ENCODE measurements at regions not wholly inside any gene's neighbourhood (a gene's known extent, or its start where the extent isn't known, plus 50 kb on each side); places are given as distances from the start of the nearest gene placed in this dataset.

- no peaks in the 10 kb centered on the region for H3K4me1 Mint-ChIP-seq
- H3K27ac Mint-ChIP-seq, result no peak overlapping the region
- peaks cover 8 to 24% of the 10 kb centered on the region in 2 donors for H3K9me3 Mint-ChIP-seq
- H3K27me3 Mint-ChIP-seq, result no peaks in the 10 kb centered on the region
- DNase-seq (no peak), ATAC-seq (no peak)
- H3K4me3 Mint-ChIP-seq, result no peak overlapping the region
Measured at GRCh38 chr6:92635553-92636153, 783.7 kb downstream of the EPHA7 start.

- no peak for ATAC-seq
- H3K27me3 Mint-ChIP-seq, result no peaks in the 10 kb centered on the region
- H3K4me3 Mint-ChIP-seq, result no peak overlapping the region
- peaks cover 8 to 24% of the 10 kb centered on the region in 2 donors for H3K9me3 Mint-ChIP-seq
- no peak overlapping the region for H3K27ac Mint-ChIP-seq
- DNase-seq, result no peak
- H3K4me1 Mint-ChIP-seq, result no peaks in the 10 kb centered on the region
Measured at GRCh38 chr6:92634561-92634960, 784.8 kb downstream of the EPHA7 start.

GRCh38 chr6:92623431-92623830, 795.9 kb downstream of the EPHA7 start:
- Mint-ChIP-seq H3K9me3 (peaks cover 8 to 16% of the 10 kb centered on the region in 2 donors), H3K4me1 (no peaks in the 10 kb centered on the region), H3K4me3 (no peak overlapping the region), H3K27ac (no peak overlapping the region), H3K27me3 (no peaks in the 10 kb centered on the region)
- DNase-seq, result no peak
- no peak for ATAC-seq

GRCh38 chr6:92617721-92618120, 801.6 kb downstream of the EPHA7 start:
- peaks cover 5 to 13% of the 10 kb centered on the region in 2 donors for H3K9me3 Mint-ChIP-seq
- no peak overlapping the region for H3K27ac Mint-ChIP-seq
- H3K4me1 Mint-ChIP-seq, result no peaks in the 10 kb centered on the region
- DNase-seq (no peak), ATAC-seq (no peak)
- no peaks in the 10 kb centered on the region for H3K27me3 Mint-ChIP-seq
- no peak overlapping the region for H3K4me3 Mint-ChIP-seq

DNA sequence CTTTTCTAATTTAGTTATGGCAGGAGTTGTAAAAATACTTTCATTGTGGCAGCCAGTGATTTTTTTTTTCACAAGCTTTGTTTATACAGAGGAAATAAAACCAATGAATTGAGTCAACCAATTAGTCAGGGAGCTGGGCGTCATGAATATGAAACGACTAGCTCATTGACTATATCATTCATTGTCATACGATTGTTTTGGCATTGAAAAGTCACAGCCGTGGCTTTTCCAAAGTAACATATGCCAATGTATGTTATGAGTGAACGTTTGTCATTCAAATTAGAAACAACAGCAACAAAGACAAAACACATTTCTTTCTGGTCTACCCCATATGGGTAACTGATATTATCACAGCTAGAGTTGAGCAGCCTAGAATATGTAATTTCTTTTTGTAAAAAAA, 810.6 kb downstream of the EPHA7 start:
- H3K4me1 Mint-ChIP-seq, result no peaks in the 10 kb centered on the region
- H3K27me3 Mint-ChIP-seq, result no peaks in the 10 kb centered on the region
- H3K9me3 Mint-ChIP-seq, result peaks cover 13 to 19% of the 10 kb centered on the region in 2 donors
- ATAC-seq (no peak), DNase-seq (no peak)
- H3K4me3 Mint-ChIP-seq, result no peak overlapping the region
- no peak overlapping the region for H3K27ac Mint-ChIP-seq

- H3K27me3 Mint-ChIP-seq, result no peaks in the 10 kb centered on the region
- no peaks in the 10 kb centered on the region for H3K4me1 Mint-ChIP-seq
- no peak overlapping the region for H3K27ac Mint-ChIP-seq
- H3K4me3 Mint-ChIP-seq, result no peak overlapping the region
- DNase-seq, result no peak
- ATAC-seq, result no peak
- H3K9me3 Mint-ChIP-seq, result no peaks in the 10 kb centered on the region
Measured at GRCh38 chr6:92593201-92593600, 826.2 kb downstream of the EPHA7 start.

DNA sequence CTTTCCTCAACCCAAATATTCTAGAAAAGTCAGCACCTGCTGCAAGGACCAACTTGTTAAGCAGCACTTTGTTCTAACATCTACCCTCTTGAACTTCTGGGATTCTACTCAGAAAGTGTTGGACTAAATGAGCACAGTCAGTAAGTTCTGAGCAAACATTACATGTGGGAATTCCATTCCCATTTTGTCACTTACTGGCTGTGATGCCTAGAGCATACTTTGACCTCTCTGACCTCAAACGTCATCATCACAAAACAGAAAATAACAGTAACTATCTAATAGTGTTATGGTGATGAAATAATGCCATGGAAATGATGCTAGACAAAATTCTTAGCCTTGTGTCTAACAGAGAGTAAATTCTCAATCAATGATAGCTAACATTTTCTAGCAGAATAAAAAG, 829.4 kb downstream of the EPHA7 start:
- no peaks in the 10 kb centered on the region for H3K9me3 Mint-ChIP-seq
- H3K27me3 Mint-ChIP-seq, result no peaks in the 10 kb centered on the region
- no peaks in the 10 kb centered on the region for H3K4me1 Mint-ChIP-seq
- no peak overlapping the region for H3K27ac Mint-ChIP-seq
- ATAC-seq (no peak), DNase-seq (no peak)
- H3K4me3 Mint-ChIP-seq, result no peak overlapping the region

GRCh38 chr6:92588148-92588547, 831.2 kb downstream of the EPHA7 start:
- peaks cover 0 to 5% of the 10 kb centered on the region in 2 donors for H3K9me3 Mint-ChIP-seq
- DNase-seq (no peak), ATAC-seq (no peak)
- no peak overlapping the region for H3K27ac Mint-ChIP-seq
- H3K4me3 Mint-ChIP-seq, result no peak overlapping the region
- H3K27me3 Mint-ChIP-seq, result no peaks in the 10 kb centered on the region
- no peaks in the 10 kb centered on the region for H3K4me1 Mint-ChIP-seq

DNA sequence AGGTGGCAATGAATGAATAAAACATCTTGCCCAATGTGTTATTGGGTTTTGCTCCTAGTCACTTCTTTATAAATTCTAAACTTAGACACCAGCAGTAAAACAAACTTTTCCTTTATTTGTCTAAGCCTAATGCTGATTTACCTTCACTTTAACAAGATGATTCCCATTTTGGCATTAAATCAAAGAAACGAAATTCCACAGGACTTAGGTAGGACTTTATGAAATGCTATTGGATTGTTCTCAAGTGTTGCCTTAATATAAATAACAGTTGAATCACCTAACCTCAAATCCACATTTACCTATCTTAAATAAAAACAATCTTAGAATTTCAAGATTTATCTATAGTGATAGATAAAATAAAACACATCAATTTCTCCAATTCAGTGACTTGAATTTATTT, 831.8 kb downstream of the EPHA7 start:
- Mint-ChIP-seq H3K9me3 (peaks cover 0 to 7% of the 10 kb centered on the region in 2 donors), H3K27ac (no peak overlapping the region), H3K4me1 (no peaks in the 10 kb centered on the region), H3K4me3 (no peak overlapping the region), H3K27me3 (no peaks in the 10 kb centered on the region)
- no peak for ATAC-seq
- no peak for DNase-seq

- H3K9me3 Mint-ChIP-seq, result peaks cover 0 to 7% of the 10 kb centered on the region in 2 donors
- DNase-seq, result no peak
- no peaks in the 10 kb centered on the region for H3K27me3 Mint-ChIP-seq
- H3K27ac Mint-ChIP-seq, result no peak overlapping the region
- ATAC-seq, result no peak
- H3K4me3 Mint-ChIP-seq, result no peak overlapping the region
- H3K4me1 Mint-ChIP-seq, result no peaks in the 10 kb centered on the region
Measured at GRCh38 chr6:92586236-92586977, 833.0 kb downstream of the EPHA7 start.

- ATAC-seq (no peak), DNase-seq (no peak)
- peaks cover 10 to 28% of the 10 kb centered on the region in 2 donors for H3K9me3 Mint-ChIP-seq
- H3K27me3 Mint-ChIP-seq, result no peaks in the 10 kb centered on the region
- H3K4me3 Mint-ChIP-seq, result no peak overlapping the region
- no peaks in the 10 kb centered on the region for H3K4me1 Mint-ChIP-seq
- no peak overlapping the region for H3K27ac Mint-ChIP-seq
Measured at GRCh38 chr6:92582211-92582610, 837.1 kb downstream of the EPHA7 start.

- ATAC-seq (no peak), DNase-seq (no peak)
- no peaks in the 10 kb centered on the region for H3K4me1 Mint-ChIP-seq
- no peaks in the 10 kb centered on the region for H3K27me3 Mint-ChIP-seq
- no peak overlapping the region for H3K4me3 Mint-ChIP-seq
- H3K27ac Mint-ChIP-seq, result no peak overlapping the region
- peaks cover 17 to 22% of the 10 kb centered on the region in 2 donors for H3K9me3 Mint-ChIP-seq
Measured at GRCh38 chr6:92577077-92577719, 842.2 kb downstream of the EPHA7 start.

GRCh38 chr6:92568541-92568940, 850.8 kb downstream of the EPHA7 start:
- H3K4me1 Mint-ChIP-seq, result no peaks in the 10 kb centered on the region
- no peak for ATAC-seq

DNA sequence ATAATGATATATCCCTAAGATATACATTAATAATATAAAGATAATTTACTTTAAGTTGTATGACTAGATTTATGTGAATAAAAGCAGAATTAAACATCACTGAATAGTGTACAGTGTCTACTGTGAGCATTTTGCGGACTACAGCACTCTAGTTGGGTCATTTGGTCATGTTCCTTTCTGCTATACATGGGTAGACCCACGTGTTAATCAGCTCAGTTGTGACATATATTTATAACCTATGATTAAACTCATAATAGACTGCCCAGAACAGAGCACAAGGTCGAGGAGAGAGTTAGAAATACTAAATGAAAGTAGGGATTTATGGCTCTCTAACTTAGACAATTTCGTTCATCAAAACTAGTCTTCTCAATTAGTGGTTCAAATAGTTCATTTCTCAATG, 852.7 kb downstream of the EPHA7 start:
- Mint-ChIP-seq H3K4me1 (no peaks in the 10 kb centered on the region), H3K9me3 (peaks cover 18 to 24% of the 10 kb centered on the region in 2 donors), H3K27ac (no peak overlapping the region), H3K27me3 (no peaks in the 10 kb centered on the region), H3K4me3 (no peak overlapping the region)
- ATAC-seq (no peak), DNase-seq (no peak)

More at GRCh38 chr6:92568541-92568940, 850.8 kb downstream of the EPHA7 start:
- Mint-ChIP-seq H3K27ac (no peak overlapping the region), H3K27me3 (no peaks in the 10 kb centered on the region), H3K9me3 (peaks cover 14 to 16% of the 10 kb centered on the region in 2 donors), H3K4me3 (no peak overlapping the region)
- DNase-seq, result no peak

DNA sequence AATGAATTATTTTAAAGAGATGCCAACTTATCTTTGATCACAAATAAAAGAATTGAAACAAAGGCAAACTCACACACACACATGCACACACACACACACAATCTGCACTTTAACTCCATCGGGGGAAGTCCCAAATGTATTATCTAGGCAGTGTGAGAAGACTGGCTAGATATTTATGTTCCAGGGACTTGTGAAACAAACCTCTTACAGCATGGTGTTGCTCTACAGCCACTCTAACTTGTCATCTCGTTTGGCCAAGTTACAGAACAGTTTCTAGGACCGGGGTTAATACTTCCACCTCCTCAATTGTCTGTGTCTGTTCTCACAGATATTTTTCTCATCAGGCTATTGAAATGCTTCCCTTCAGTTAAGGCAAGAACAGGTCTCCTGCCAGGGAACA, 855.0 kb downstream of the EPHA7 start:
- H3K27me3 Mint-ChIP-seq, result no peaks in the 10 kb centered on the region
- DNase-seq (no peak), ATAC-seq (no peak)
- no peak overlapping the region for H3K4me3 Mint-ChIP-seq
- no peak overlapping the region for H3K27ac Mint-ChIP-seq
- peaks cover 23 to 28% of the 10 kb centered on the region in 2 donors for H3K9me3 Mint-ChIP-seq
- no peaks in the 10 kb centered on the region for H3K4me1 Mint-ChIP-seq

GRCh38 chr6:92559611-92560010, 859.7 kb downstream of the EPHA7 start:
- Mint-ChIP-seq H3K27me3 (no peaks in the 10 kb centered on the region), H3K4me1 (no peaks in the 10 kb centered on the region), H3K4me3 (no peak overlapping the region), H3K9me3 (peaks cover 19 to 25% of the 10 kb centered on the region in 2 donors), H3K27ac (no peak overlapping the region)
- ATAC-seq, result no peak
- DNase-seq, result no peak

Data from stimulated activated naive CD8-positive, alpha-beta T cell treated with anti-CD3 and anti-CD28 coated beads, Interleukin-15, amount 100 ng/mL, for 72 hours (primary cell).